GM21381 (cell line): ENCODE measurements at regions not wholly inside any gene's neighbourhood (a gene's known extent, or its start where the extent isn't known, plus 50 kb on each side); places are given as distances from the start of the nearest gene placed in this dataset.

Source experiments
- ATAC-seq: cut with Tn5 transposase; IDR thresholded peaks from one replicate; pipeline ENCODE4 v1.9.1; 2021; ENCODE audit warnings: mild to moderate bottlenecking, moderate library complexity; ENCODE audit not compliant: unreplicated experiment

- ATAC-seq: no peak
Observed at GRCh38 chr9:3161912-3162311, 318.0 kb upstream of the PUM3 start.

GRCh38 chr9:3157011-3157410, 313.1 kb upstream of the PUM3 start:
- ATAC-seq: no peak

GRCh38 chr9:3151672-3152576, 308.0 kb upstream of the PUM3 start:
- no peak for ATAC-seq

GRCh38 chr9:3150074-3150473, 306.2 kb upstream of the PUM3 start:
- ATAC-seq: no peak

- ATAC-seq: no peak
Observed at GRCh38 chr9:3138231-3139229, 294.6 kb upstream of the PUM3 start.

- ATAC-seq: no peak
Observed at GRCh38 chr9:3137347-3137695, 293.4 kb upstream of the PUM3 start.

GRCh38 chr9:3136686-3137346, 292.9 kb upstream of the PUM3 start:
- ATAC-seq: no peak

- no peak for ATAC-seq
Observed at GRCh38 chr9:3136230-3136629, 292.3 kb upstream of the PUM3 start.

GRCh38 chr9:3127564-3127963, 283.7 kb upstream of the PUM3 start:
- no peak for ATAC-seq

- no peak for ATAC-seq
Observed at GRCh38 chr9:3125602-3126405, 281.9 kb upstream of the PUM3 start.

GRCh38 chr9:3124001-3124400, 280.1 kb upstream of the PUM3 start:
- no peak for ATAC-seq

GRCh38 chr9:3118081-3118480, 274.2 kb upstream of the PUM3 start:
- no peak for ATAC-seq

- ATAC-seq: no peak
Observed at GRCh38 chr9:3099646-3100045, 255.8 kb upstream of the PUM3 start.

- no peak for ATAC-seq
Observed at GRCh38 chr9:3088219-3088618, 244.3 kb upstream of the PUM3 start.

- ATAC-seq: no peak
Observed at GRCh38 chr9:3087697-3088096, 243.8 kb upstream of the PUM3 start.

- no peak for ATAC-seq
Observed at GRCh38 chr9:3080951-3081350, 237.1 kb upstream of the PUM3 start.

GRCh38 chr9:3074247-3074646, 230.4 kb upstream of the PUM3 start:
- ATAC-seq: no peak

GRCh38 chr9:3066591-3066990, 222.7 kb upstream of the PUM3 start:
- ATAC-seq: no peak

- no peak for ATAC-seq
Observed at GRCh38 chr9:3059781-3060468, 216.0 kb upstream of the PUM3 start.

GRCh38 chr9:3058409-3058808, 214.5 kb upstream of the PUM3 start:
- ATAC-seq: no peak
